ENCODE measurements at regions not wholly inside any gene's neighbourhood (a gene's known extent, or its start where the extent isn't known, plus 50 kb on each side); places are given as distances from the start of the nearest gene placed in this dataset.

GRCh38 chr15:62758126-62758951, 284.2 kb upstream of the TPM1 start:
- H3K79me1 ChIP-seq (ENCODE audit: low read depth, low read length): no peaks in the 10 kb centered on the region
- no peak overlapping the region for H2AFZ ChIP-seq (ENCODE audit: low read length)
- no peak overlapping the region for H2BK12ac ChIP-seq (ENCODE audit: low read length)
- no peak overlapping the region for H3K9ac ChIP-seq (ENCODE audit: low read depth, low read length, poor library complexity)
- H2BK5ac ChIP-seq (ENCODE audit: low read length): no peak overlapping the region
- no peak overlapping the region for H2AK5ac ChIP-seq (ENCODE audit: low read depth, low read length)
- H3K18ac ChIP-seq (ENCODE audit: low read length): no peak overlapping the region
- H3K4me3 ChIP-seq (ENCODE audit: low read length in 2 of 2): peak overlapping the region in 1 of 2 donors; percentile 10
- no CpG with 5 or more reads among the region's 11 CpGs for WGBS, 2 donors (ENCODE audit: extremely low coverage in 2 of 2, insufficient read length in 2 of 2, insufficient replicate concordance in 1 of 2)
- H2BK15ac ChIP-seq (ENCODE audit: low read length): no peak overlapping the region
- H4K8ac ChIP-seq (ENCODE audit: low read depth, low read length): no peak overlapping the region
- no peak overlapping the region for H3K4ac ChIP-seq (ENCODE audit: low read length)
- no peak overlapping the region for H2BK120ac ChIP-seq (ENCODE audit: low read depth, low read length)
- no peak overlapping the region for H3K14ac ChIP-seq (ENCODE audit: low read length)
- peaks cover 4 to 8% of the 10 kb centered on the region in 2 donors for H3K36me3 ChIP-seq (replicated peaks in 1 of 2; ENCODE audit: control insufficient read depth in 2 of 2, insufficient read depth in 2 of 2, low read length in 2 of 2)
- H3K9me3 ChIP-seq (replicated peaks in 1 of 2; ENCODE audit: control insufficient read depth in 2 of 2, insufficient read depth in 1 of 2, low read depth in 1 of 2, low read length in 2 of 2): no peaks in the 10 kb centered on the region
- H3K27me3 ChIP-seq (ENCODE audit: control insufficient read depth in 3 of 3, insufficient read depth in 3 of 3, low read depth in 1 of 3, low read length in 3 of 3): peaks cover 0 to 9% (median 0%) of the 10 kb centered on the region in 3 experiments
- H4K91ac ChIP-seq (ENCODE audit: low read depth, low read length, poor library complexity): no peak overlapping the region
- H3K4me2 ChIP-seq (ENCODE audit: insufficient read depth, low read length, poor library complexity, severe bottlenecking): peak overlapping the region; percentile 27
- H3K4me1 ChIP-seq (ENCODE audit: control insufficient read depth in 2 of 2, insufficient read depth in 1 of 2, low read depth in 1 of 2, low read length in 2 of 2): peaks cover 23 to 32% of the 10 kb centered on the region in 2 donors
- no peak overlapping the region for H3K23ac ChIP-seq (ENCODE audit: low read depth, low read length, poor library complexity)
- no peak overlapping the region for H3K27ac ChIP-seq (replicated peaks; ENCODE audit: low read length)
- peak; percentile 44 for DNase-seq (ENCODE audit: low spot score)

- no peak overlapping the region for H3K14ac ChIP-seq (ENCODE audit: low read length)
- H3K27ac ChIP-seq (replicated peaks; ENCODE audit: low read length): no peak overlapping the region
- no peak overlapping the region for H2AFZ ChIP-seq (ENCODE audit: low read length)
- H3K18ac ChIP-seq (ENCODE audit: low read length): no peak overlapping the region
- no peak overlapping the region for H3K4me3 ChIP-seq (ENCODE audit: low read length in 2 of 2)
- H3K23ac ChIP-seq (ENCODE audit: low read depth, low read length, poor library complexity): no peak overlapping the region
- no peak overlapping the region for H2BK15ac ChIP-seq (ENCODE audit: low read length)
- H3K4me1 ChIP-seq (ENCODE audit: control insufficient read depth in 2 of 2, insufficient read depth in 1 of 2, low read depth in 1 of 2, low read length in 2 of 2): peaks cover 23 to 32% of the 10 kb centered on the region in 2 donors
- no CpG with 5 or more reads among the region's 4 CpGs for WGBS, 2 donors (ENCODE audit: extremely low coverage in 2 of 2, insufficient read length in 2 of 2, insufficient replicate concordance in 1 of 2)
- no peak for DNase-seq (ENCODE audit: low spot score)
- no peak overlapping the region for H2BK5ac ChIP-seq (ENCODE audit: low read length)
- H3K36me3 ChIP-seq (replicated peaks in 1 of 2; ENCODE audit: control insufficient read depth in 2 of 2, insufficient read depth in 2 of 2, low read length in 2 of 2): peaks cover 4 to 8% of the 10 kb centered on the region in 2 donors
- H3K9ac ChIP-seq (ENCODE audit: low read depth, low read length, poor library complexity): no peak overlapping the region
- no peaks in the 10 kb centered on the region for H3K79me1 ChIP-seq (ENCODE audit: low read depth, low read length)
- no peak overlapping the region for H4K91ac ChIP-seq (ENCODE audit: low read depth, low read length, poor library complexity)
- no peak overlapping the region for H3K4ac ChIP-seq (ENCODE audit: low read length)
- no peak overlapping the region for H2BK12ac ChIP-seq (ENCODE audit: low read length)
- no peak overlapping the region for H2AK5ac ChIP-seq (ENCODE audit: low read depth, low read length)
- no peak overlapping the region for H3K4me2 ChIP-seq (ENCODE audit: insufficient read depth, low read length, poor library complexity, severe bottlenecking)
- H2BK120ac ChIP-seq (ENCODE audit: low read depth, low read length): no peak overlapping the region
- no peaks in the 10 kb centered on the region for H3K9me3 ChIP-seq (replicated peaks in 1 of 2; ENCODE audit: control insufficient read depth in 2 of 2, insufficient read depth in 1 of 2, low read depth in 1 of 2, low read length in 2 of 2)
- H4K8ac ChIP-seq (ENCODE audit: low read depth, low read length): no peak overlapping the region
- peaks cover 0 to 9% (median 0%) of the 10 kb centered on the region in 3 experiments for H3K27me3 ChIP-seq (ENCODE audit: control insufficient read depth in 3 of 3, insufficient read depth in 3 of 3, low read depth in 1 of 3, low read length in 3 of 3)
Observed at GRCh38 chr15:62758952-62759349, 283.6 kb upstream of the TPM1 start.

GRCh38 chr15:62760538-62760937, 282.0 kb upstream of the TPM1 start:
- H3K27me3 ChIP-seq (ENCODE audit: control insufficient read depth in 3 of 3, insufficient read depth in 3 of 3, low read depth in 1 of 3, low read length in 3 of 3): peaks cover 0 to 9% (median 0%) of the 10 kb centered on the region in 3 experiments
- H3K79me1 ChIP-seq (ENCODE audit: low read depth, low read length): no peaks in the 10 kb centered on the region
- H3K36me3 ChIP-seq (replicated peaks in 1 of 2; ENCODE audit: control insufficient read depth in 2 of 2, insufficient read depth in 2 of 2, low read length in 2 of 2): peaks cover 4 to 8% of the 10 kb centered on the region in 2 donors
- no peak overlapping the region for H3K23ac ChIP-seq (ENCODE audit: low read depth, low read length, poor library complexity)
- H3K9ac ChIP-seq (ENCODE audit: low read depth, low read length, poor library complexity): no peak overlapping the region
- no peak overlapping the region for H2BK12ac ChIP-seq (ENCODE audit: low read length)
- H3K14ac ChIP-seq (ENCODE audit: low read length): no peak overlapping the region
- no CpG with 5 or more reads among the region's 3 CpGs for WGBS, 2 donors (ENCODE audit: extremely low coverage in 2 of 2, insufficient read length in 2 of 2, insufficient replicate concordance in 1 of 2)
- H2BK5ac ChIP-seq (ENCODE audit: low read length): no peak overlapping the region
- no peak overlapping the region for H3K27ac ChIP-seq (replicated peaks; ENCODE audit: low read length)
- H2AK5ac ChIP-seq (ENCODE audit: low read depth, low read length): no peak overlapping the region
- no peak overlapping the region for H3K4ac ChIP-seq (ENCODE audit: low read length)
- no peak for DNase-seq (ENCODE audit: low spot score)
- H2BK15ac ChIP-seq (ENCODE audit: low read length): no peak overlapping the region
- H4K91ac ChIP-seq (ENCODE audit: low read depth, low read length, poor library complexity): no peak overlapping the region
- no peak overlapping the region for H3K4me2 ChIP-seq (ENCODE audit: insufficient read depth, low read length, poor library complexity, severe bottlenecking)
- H2AFZ ChIP-seq (ENCODE audit: low read length): no peak overlapping the region
- H3K9me3 ChIP-seq (replicated peaks in 1 of 2; ENCODE audit: control insufficient read depth in 2 of 2, insufficient read depth in 1 of 2, low read depth in 1 of 2, low read length in 2 of 2): no peaks in the 10 kb centered on the region
- H3K18ac ChIP-seq (ENCODE audit: low read length): no peak overlapping the region
- H4K8ac ChIP-seq (ENCODE audit: low read depth, low read length): no peak overlapping the region
- H3K4me1 ChIP-seq (ENCODE audit: control insufficient read depth in 2 of 2, insufficient read depth in 1 of 2, low read depth in 1 of 2, low read length in 2 of 2): peaks cover 21 to 32% of the 10 kb centered on the region in 2 donors
- no peak overlapping the region for H3K4me3 ChIP-seq (ENCODE audit: low read length in 2 of 2)
- H2BK120ac ChIP-seq (ENCODE audit: low read depth, low read length): no peak overlapping the region

- H2AFZ ChIP-seq (ENCODE audit: low read length): no peak overlapping the region
- no peak overlapping the region for H3K23ac ChIP-seq (ENCODE audit: low read depth, low read length, poor library complexity)
- no peak overlapping the region for H3K14ac ChIP-seq (ENCODE audit: low read length)
- no peak overlapping the region for H4K8ac ChIP-seq (ENCODE audit: low read depth, low read length)
- no peak overlapping the region for H2BK15ac ChIP-seq (ENCODE audit: low read length)
- no peak overlapping the region for H2BK12ac ChIP-seq (ENCODE audit: low read length)
- H3K79me1 ChIP-seq (ENCODE audit: low read depth, low read length): no peaks in the 10 kb centered on the region
- H3K9ac ChIP-seq (ENCODE audit: low read depth, low read length, poor library complexity): no peak overlapping the region
- no peaks in the 10 kb centered on the region for H3K4me1 ChIP-seq (ENCODE audit: control insufficient read depth in 2 of 2, insufficient read depth in 1 of 2, low read depth in 1 of 2, low read length in 2 of 2)
- H3K4ac ChIP-seq (ENCODE audit: low read length): no peak overlapping the region
- no peak overlapping the region for H3K4me3 ChIP-seq (ENCODE audit: low read length in 2 of 2)
- H3K27ac ChIP-seq (replicated peaks; ENCODE audit: low read length): no peak overlapping the region
- H2BK5ac ChIP-seq (ENCODE audit: low read length): no peak overlapping the region
- H2BK120ac ChIP-seq (ENCODE audit: low read depth, low read length): no peak overlapping the region
- no peaks in the 10 kb centered on the region for H3K9me3 ChIP-seq (replicated peaks in 1 of 2; ENCODE audit: control insufficient read depth in 2 of 2, insufficient read depth in 1 of 2, low read depth in 1 of 2, low read length in 2 of 2)
- WGBS, 2 donors (ENCODE audit: extremely low coverage in 2 of 2, insufficient read length in 2 of 2, insufficient replicate concordance in 1 of 2): no CpG with 5 or more reads among the region's 4 CpGs
- H3K27me3 ChIP-seq (ENCODE audit: control insufficient read depth in 3 of 3, insufficient read depth in 3 of 3, low read depth in 1 of 3, low read length in 3 of 3): no peaks in the 10 kb centered on the region
- H3K18ac ChIP-seq (ENCODE audit: low read length): no peak overlapping the region
- H3K36me3 ChIP-seq (replicated peaks in 1 of 2; ENCODE audit: control insufficient read depth in 2 of 2, insufficient read depth in 2 of 2, low read length in 2 of 2): peaks cover 4 to 8% of the 10 kb centered on the region in 2 donors
- no peak overlapping the region for H2AK5ac ChIP-seq (ENCODE audit: low read depth, low read length)
- no peak overlapping the region for H3K4me2 ChIP-seq (ENCODE audit: insufficient read depth, low read length, poor library complexity, severe bottlenecking)
- H4K91ac ChIP-seq (ENCODE audit: low read depth, low read length, poor library complexity): no peak overlapping the region
- no peak for DNase-seq (ENCODE audit: low spot score)
Observed at GRCh38 chr15:62765916-62766315, 276.6 kb upstream of the TPM1 start.
